OCI-LY7 (cell line): ENCODE measurements at regions not wholly inside any gene's neighbourhood (a gene's known extent, or its start where the extent isn't known, plus 50 kb on each side); places are given as distances from the start of the nearest gene placed in this dataset.

Experiments used
- CTCF ChIP-seq: fragments of 200-600 bp; sonication (generic); conservative IDR thresholded peaks from 2 replicates; pipeline ENCODE4 v1.5.1; 2014; ENCODE audit warnings: mild to moderate bottlenecking, antibody characterized with exemption, low read length, moderate library complexity, mixed read lengths
- EZH2phosphoT487 ChIP-seq: fragments of 200-600 bp; sonication (generic); IDR thresholded peaks from 2 replicates; pipeline ENCODE4 v1.6.1; 2018; ENCODE audit warnings: low read depth, borderline replicate concordance, mild to moderate bottlenecking, mixed run types, antibody characterized with exemption, low read length, moderate library complexity, mixed read lengths

GRCh38 chr7:15967551-15967950 lies 281.1 kb upstream of the MEOX2 start:
- TF ChIP-seq CTCF (no peak), EZH2phosphoT487 (no peak)
